HG02642 (cell line): ENCODE measurements at regions not wholly inside any gene's neighbourhood (a gene's known extent, or its start where the extent isn't known, plus 50 kb on each side); places are given as distances from the start of the nearest gene placed in this dataset.
"Not testable (repeated sequence)": the region's sequence is repeated elsewhere in the genome, so short reads cannot be mapped to it uniquely, and the experiment has no call there.

ENCODE experiments used
- ATAC-seq: cut with Tn5 transposase; IDR thresholded peaks from one replicate; pipeline ENCODE4 v1.9.1; 2021; ENCODE audit warnings: mild to moderate bottlenecking; ENCODE audit not compliant: unreplicated experiment, poor library complexity

GRCh38 chr3:24545887-24546286, 51.2 kb upstream of the THRB start:
- ATAC-seq = no peak

DNA sequence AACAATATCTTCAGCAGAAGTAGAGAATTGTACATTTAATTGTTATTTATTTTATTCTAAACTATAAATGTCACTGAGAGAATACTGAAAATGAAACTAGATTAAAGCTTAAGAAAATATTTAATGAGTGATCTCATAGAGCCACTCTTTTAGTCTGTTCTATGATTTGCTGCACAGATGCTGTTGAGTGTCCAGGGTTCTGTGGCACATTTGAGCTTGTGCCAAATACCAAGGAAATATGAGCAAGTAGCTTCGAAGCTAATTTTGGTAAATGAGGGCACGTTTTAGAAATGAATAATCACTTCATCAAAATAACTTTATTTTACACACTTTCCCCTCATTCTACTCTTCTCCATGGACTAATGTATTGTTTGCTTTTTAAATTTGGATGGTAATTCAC, 53.6 kb upstream of the THRB start:
- no peak for ATAC-seq

- no peak for ATAC-seq
These were observed 55.9 kb upstream of the THRB start for GRCh38 chr3:24550588-24550987.

- ATAC-seq = no peak
These were observed 57.0 kb upstream of the THRB start for GRCh38 chr3:24551626-24552025.

DNA sequence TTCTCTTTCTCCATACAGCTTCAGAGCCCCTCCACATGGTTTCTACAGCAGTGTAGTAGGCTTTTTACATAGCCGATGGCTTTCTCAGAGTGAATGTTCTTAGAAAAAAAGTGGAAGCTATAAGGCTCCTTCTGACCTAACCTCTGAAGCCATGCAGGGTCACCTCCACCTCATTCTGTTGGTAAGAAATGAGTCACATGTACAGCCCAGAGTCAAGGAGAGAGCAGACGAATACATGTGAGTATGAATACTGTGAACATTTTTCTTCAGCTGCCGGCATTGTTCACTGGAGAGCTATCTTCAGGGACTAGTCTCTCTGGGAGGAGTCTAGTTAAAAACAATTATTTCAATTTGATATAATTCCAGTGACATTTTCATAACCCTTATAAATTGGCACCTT, 68.2 kb upstream of the THRB start:
- ATAC-seq = peak; percentile 79

DNA sequence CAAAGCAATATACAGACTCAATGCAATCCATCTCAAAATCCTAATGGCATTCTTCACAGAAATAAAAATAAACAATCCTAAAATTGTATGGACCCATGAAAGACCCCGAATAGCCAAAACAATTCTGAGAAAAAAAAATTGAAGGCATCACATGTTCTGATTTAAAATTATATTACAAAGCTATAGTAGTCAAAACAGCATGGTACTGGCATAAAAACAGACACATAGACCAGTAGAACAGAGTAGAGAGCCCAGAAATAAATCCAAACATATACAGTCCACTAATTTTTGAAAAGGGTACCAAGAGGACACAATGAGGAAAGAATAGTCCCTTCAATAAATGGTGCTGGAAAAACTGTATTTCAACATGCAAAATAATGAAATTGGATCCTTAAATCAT, 70.4 kb upstream of the THRB start:
- ATAC-seq = no peak

- ATAC-seq = no peak
These were observed 71.0 kb upstream of the THRB start for GRCh38 chr3:24565656-24566055.

GRCh38 chr3:24566927-24567326, 72.3 kb upstream of the THRB start:
- ATAC-seq = no peak

DNA sequence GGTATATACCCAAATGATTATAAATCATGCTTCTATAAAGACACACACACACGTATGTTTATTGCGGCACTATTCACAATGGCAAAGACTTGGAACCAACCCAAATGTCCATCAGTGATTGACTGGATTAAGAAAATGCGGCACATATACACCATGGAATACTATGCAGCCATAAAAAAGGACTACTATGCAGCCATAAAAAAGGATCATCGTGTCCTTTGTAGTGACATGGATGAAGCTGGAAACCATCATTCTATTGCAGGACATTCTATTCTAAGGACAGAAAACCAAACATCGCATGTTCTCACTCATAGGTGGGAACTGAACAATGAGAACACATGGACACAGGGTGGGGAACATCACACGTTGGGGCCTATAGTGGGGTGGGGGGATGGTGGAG, 77.8 kb upstream of the THRB start:
- not testable (repeated sequence) for ATAC-seq

DNA sequence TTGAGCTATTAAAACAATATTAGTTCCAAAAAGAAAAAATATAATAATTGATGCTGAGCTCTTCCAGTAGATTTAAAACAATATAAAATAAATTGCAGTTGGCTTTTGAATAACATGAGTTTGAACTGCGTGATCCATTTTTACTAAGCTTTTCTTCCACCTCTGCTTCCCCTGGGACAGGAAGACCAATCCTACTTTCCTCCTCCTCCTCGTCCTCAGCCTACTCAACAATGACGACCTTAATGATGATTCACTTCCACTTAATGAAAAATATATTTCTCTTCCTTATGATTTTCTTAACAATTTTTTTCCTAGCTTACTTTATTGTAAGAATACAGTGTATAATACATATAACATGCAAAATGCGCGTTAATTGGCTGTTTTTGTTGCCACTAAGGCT, 78.9 kb upstream of the THRB start:
- ATAC-seq = no peak

GRCh38 chr3:24578324-24578723, 83.7 kb upstream of the THRB start:
- no peak for ATAC-seq

GRCh38 chr3:24578951-24579421, 84.3 kb upstream of the THRB start:
- ATAC-seq = no peak

- ATAC-seq = no peak
These were observed 88.1 kb upstream of the THRB start for GRCh38 chr3:24582431-24583403.

- ATAC-seq = no peak
These were observed 92.3 kb upstream of the THRB start for GRCh38 chr3:24586920-24587319.

DNA sequence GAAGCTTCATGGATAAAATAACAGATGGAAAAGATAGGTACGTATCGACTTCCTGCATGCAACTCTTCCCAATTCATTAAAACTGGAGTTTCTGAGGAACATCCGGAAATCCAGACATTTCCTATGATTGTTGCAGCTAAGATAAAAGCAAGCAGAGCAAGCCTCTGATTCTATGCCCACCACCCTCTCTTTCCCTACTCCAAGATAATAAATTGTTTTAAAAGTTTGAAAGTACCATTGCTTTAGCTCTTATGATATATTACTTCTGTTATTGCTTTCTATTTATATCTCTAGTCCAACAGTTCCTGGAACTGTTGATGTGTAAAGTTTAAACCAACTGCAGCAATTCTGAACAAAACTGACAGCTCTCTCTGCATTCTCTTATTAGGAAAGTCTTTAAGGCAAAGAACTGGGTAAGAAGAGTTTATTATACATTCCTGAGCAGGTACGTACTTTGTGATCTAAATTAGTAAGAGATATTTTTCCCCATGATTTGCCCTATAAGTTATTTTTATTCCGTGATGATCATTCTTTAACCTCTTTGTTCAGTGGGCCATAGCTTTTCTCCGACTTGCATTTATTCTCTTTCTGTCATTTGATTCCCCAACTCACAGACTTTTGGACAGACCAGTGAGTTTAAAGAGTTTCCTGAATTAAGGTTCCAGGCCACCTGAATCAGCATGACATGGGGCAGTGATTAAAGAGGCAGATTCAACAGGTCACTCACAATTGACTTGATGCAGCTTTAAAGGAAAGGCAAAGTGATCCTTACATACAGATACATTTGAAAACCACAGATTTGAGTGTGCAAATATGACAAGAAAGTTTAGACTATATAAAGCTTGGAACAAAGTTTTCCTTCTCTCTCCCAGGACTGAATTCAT, 94.2 kb upstream of the THRB start:
- no peak for ATAC-seq

GRCh38 chr3:24589513-24589851, 94.8 kb upstream of the THRB start:
- ATAC-seq = no peak

DNA sequence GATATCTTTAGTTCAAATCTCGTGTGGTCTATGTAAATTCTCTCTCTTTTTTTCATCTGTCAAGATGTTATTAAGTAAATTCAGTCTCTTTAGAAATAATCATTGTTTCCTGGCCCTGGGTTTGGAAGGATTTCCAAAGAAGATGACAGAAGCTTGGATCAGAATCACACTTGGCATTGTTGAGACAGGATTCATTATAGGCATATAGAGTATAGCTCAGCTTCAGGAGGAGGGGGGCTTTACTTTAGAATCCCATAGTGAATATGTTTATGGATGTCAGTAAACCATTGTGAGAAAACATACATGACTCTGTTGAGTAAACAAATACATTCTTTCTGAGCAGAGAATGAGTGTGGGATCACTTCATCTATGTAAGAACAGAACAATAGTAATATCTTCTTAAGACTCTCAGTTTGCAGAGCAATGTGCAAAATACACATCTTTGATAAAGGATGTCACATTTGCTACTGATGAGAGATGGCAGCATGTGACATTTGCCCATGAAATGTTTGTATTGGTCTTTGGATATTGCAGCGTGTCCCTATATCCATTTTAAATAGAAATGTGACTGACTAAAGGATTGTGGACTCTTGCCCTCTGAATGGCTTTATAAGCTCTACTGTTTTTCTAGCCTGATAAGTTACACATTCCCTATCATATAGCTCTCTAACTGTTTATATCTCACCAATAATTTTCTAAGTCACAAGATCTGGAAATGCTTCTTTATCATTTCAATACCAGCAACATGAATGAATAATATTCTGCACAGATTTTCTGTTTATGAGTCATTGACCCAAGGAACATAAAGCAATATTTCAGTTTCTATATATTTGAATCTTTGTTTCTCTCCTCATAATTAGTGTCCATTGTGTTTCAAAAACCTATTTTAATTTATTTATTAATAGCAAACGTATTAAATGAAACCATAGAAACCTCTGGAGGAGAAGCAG, 95.6 kb upstream of the THRB start:
- ATAC-seq = no peak

DNA sequence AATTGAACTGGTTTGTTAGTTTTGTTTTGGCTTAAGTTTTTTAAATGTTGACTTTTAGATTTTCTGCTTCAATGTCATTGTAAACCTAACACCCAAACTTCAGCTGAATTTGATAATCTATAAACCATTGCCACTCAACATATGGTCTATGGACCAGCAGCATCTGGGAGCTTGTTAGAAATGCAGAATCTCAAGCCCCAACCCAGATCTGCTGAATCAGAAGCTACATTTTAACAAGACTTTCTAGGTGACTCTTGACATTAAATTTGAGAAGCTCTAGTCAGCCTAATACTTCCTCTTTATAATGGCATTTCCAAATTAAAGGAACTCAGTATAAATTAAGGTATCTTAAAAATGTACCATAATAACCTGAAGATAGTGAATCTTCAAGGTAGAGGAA, 96.5 kb upstream of the THRB start:
- no peak for ATAC-seq

DNA sequence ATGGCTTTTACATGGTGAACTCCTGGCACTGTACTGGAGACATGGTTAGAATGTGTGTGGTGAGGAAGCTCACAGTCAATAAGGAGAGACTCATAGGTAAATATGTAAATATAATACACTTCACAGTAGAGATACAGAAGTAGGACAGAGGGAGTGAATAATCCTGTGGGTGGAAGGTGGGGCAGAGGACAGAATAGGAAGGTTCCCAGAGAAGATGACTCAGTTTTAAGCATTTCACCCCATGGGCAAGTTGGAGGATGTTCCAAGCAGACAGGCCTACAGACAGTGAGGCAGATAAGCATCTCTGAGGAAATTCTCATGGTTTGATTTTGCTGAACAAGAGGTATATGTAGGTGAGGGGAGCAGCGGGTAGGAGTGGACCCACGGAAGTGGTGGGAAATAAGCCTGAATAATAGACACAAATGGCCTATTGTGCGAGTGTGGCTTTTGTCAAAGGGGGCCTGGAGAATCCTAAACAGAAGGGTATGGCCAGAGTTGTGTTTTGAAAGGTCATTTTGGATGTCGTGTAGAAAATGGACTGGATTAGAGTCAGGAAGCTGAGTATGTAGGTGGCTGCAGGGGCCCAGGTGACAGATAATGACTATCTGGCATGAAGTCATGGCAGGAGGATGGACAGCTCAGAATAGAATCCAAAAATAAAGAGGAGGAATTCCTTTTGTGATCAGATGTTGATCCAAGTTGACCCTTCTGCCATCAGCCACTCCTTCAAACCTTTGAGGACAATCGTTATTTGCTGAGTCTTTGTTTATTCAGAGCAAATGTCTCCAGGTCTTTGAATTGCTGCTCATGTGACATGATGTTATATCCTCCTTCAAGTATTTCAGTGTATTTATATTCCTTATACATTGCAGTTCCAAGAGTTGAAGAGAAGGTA, 97.3 kb upstream of the THRB start:
- ATAC-seq = no peak
